ENCODE measurements at regions not wholly inside any gene's neighbourhood (a gene's known extent, or its start where the extent isn't known, plus 50 kb on each side); places are given as distances from the start of the nearest gene placed in this dataset.

DNA sequence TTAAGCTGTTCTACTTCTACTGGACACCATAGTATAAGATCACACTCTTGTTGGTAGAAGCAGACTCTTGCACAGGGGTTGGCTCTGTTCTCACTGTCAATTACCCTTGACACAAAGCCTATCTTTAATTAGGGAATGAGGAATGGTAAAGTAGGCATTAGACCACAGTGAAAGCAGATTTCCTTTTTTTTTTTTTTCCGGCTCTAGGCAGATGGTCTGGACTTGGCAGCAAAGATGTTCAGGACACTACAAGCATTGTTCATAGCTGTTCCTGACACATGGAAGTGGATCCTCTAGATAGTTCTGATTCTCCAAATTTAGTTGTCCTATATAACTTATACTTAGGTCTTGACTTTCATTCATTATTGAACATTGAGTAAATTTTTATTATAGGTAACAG, 672.2 kb upstream of the CELF4 start (continued):
- TF ChIP-seq, protein P1, sequence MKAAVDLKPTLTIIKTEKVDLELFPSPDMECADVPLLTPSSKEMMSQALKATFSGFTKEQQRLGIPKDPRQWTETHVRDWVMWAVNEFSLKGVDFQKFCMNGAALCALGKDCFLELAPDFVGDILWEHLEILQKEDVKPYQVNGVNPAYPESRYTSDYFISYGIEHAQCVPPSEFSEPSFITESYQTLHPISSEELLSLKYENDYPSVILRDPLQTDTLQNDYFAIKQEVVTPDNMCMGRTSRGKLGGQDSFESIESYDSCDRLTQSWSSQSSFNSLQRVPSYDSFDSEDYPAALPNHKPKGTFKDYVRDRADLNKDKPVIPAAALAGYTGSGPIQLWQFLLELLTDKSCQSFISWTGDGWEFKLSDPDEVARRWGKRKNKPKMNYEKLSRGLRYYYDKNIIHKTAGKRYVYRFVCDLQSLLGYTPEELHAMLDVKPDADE (IDR thresholded peaks at IDR 0.05): no peak
- TF ChIP-seq, protein P2, sequence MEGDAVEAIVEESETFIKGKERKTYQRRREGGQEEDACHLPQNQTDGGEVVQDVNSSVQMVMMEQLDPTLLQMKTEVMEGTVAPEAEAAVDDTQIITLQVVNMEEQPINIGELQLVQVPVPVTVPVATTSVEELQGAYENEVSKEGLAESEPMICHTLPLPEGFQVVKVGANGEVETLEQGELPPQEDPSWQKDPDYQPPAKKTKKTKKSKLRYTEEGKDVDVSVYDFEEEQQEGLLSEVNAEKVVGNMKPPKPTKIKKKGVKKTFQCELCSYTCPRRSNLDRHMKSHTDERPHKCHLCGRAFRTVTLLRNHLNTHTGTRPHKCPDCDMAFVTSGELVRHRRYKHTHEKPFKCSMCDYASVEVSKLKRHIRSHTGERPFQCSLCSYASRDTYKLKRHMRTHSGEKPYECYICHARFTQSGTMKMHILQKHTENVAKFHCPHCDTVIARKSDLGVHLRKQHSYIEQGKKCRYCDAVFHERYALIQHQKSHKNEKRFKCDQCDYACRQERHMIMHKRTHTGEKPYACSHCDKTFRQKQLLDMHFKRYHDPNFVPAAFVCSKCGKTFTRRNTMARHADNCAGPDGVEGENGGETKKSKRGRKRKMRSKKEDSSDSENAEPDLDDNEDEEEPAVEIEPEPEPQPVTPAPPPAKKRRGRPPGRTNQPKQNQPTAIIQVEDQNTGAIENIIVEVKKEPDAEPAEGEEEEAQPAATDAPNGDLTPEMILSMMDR (conservative IDR thresholded peaks at IDR 0.05; ENCODE audit: low read depth in 2 of 2): no peak
- TF ChIP-seq STAT1 (IDR thresholded peaks at IDR 0.05; ENCODE audit: unreplicated experiment) (no peak), ZNF114 (CRISPR knock-in tag; IDR thresholded peaks at IDR 0.05) (no peak), CREB1 (CRISPR knock-in tag; IDR thresholded peaks at IDR 0.05; ENCODE audit: low read depth) (no peak), JUNB (IDR thresholded peaks at IDR 0.05; ENCODE audit: unreplicated experiment) (no peak), EZH2 (IDR thresholded peaks at IDR 0.05; ENCODE audit: low read depth, unreplicated experiment) (no peak), NANOG (IDR thresholded peaks at IDR 0.05; ENCODE audit: borderline replicate concordance) (no peak), EZH2phosphoT487 (IDR thresholded peaks at IDR 0.05; ENCODE audit: unreplicated experiment) (no peak), ZNF331 (CRISPR knock-in tag; IDR thresholded peaks at IDR 0.05; ENCODE audit: low read depth) (no peak)

DNA sequence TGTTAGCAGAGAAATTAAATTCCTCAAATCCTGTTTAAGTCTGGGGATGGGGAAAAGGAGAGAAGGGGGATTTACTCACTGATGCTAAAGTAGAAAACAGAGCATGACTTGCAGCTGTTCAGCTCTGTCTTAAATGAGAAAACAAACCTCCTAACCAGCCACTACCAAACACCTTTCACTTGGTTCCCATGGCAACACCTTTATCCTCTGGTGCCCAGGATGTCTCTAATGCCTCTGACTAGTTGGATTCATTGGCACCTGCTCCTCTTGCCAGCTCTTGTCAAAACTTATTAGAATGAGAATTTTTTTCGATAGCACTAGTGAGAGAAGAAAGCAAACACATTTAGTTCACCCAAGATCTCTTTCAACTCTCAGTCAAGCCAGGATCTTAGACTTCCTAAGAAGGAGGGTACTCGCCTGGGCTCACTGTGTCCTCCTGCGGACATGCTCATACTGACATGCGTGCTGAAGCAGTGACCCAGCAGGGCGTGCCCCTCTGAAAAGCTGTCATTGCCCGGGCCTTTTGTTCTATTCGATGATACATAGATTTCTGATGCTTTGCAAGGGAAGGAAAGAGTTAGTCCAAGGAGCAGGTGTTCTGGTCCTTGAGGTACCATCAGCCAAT, 656.0 kb upstream of the CELF4 start:
- Mint-ChIP-seq H3K4me1 (no peaks in the 10 kb centered on the region), H3K36me3 (ENCODE audit: low read depth) (no peaks in the 10 kb centered on the region), H3K9me3 (no peaks in the 10 kb centered on the region), H3K4me3 (no peak overlapping the region), H3K27me3 (ENCODE audit: insufficient read depth, low read depth, poor library complexity) (no peaks in the 10 kb centered on the region), H3K27ac (no peak overlapping the region)
- no peak overlapping the region for H2AFZ ChIP-seq
- H3K4me2 ChIP-seq: no peak overlapping the region
- H3K4me3 ChIP-seq: no peak overlapping the region
- no peaks in the 10 kb centered on the region for H3F3A ChIP-seq (replicated peaks; ENCODE audit: low read depth)
- H3K27ac ChIP-seq (ENCODE audit: low read depth): no peak overlapping the region
- no peaks in the 10 kb centered on the region for H3K27me3 ChIP-seq (ENCODE audit: insufficient read depth)
- H3K36me3 ChIP-seq (ENCODE audit: insufficient read depth): no peaks in the 10 kb centered on the region
- peak; percentile 23 for DNase-seq (ENCODE audit: low spot score)
- no peaks in the 10 kb centered on the region for H3K79me2 ChIP-seq (replicated peaks; ENCODE audit: insufficient read depth)
- H3K9me2 ChIP-seq (ENCODE audit: insufficient read depth): peaks cover 3% of the 10 kb centered on the region; the same call in 1 of the 2 replicates
- ATAC-seq: no peak
- H3K4me1 ChIP-seq (ENCODE audit: insufficient read depth): no peaks in the 10 kb centered on the region
- TF ChIP-seq, protein P2 (conservative IDR thresholded peaks at IDR 0.05; ENCODE audit: low read depth in 2 of 2): no peak
- no peak for TF ChIP-seq EZH2 (IDR thresholded peaks at IDR 0.05; ENCODE audit: low read depth, unreplicated experiment)
- TF ChIP-seq EZH2phosphoT487 (IDR thresholded peaks at IDR 0.05; ENCODE audit: unreplicated experiment): no peak
- no peak for TF ChIP-seq REST (IDR thresholded peaks at IDR 0.05; ENCODE audit: unreplicated experiment)
- no peaks in the 10 kb centered on the region for H4K20me1 ChIP-seq (replicated peaks; ENCODE audit: insufficient read depth)

All from GM23338 (cell line).